T-cell (primary cell): ENCODE measurements at regions not wholly inside any gene's neighbourhood (a gene's known extent, or its start where the extent isn't known, plus 50 kb on each side); places are given as distances from the start of the nearest gene placed in this dataset.

Experiments used
- ATAC-seq, 4 experiments: fragments of 200-7000 bp in 3 of 4; fragments of 150-1000 bp in 1 of 4; cut with Tn5 transposase; replicated peaks in 1 of 4; 1 replicate in 3 of 4; 2 replicates in 1 of 4; pipeline ENCODE4 v1.10.0; 2021; ENCODE audit warnings: moderate library complexity in 3 of 4, mild to moderate bottlenecking in 2 of 4, moderate number of reproducible peaks in 1 of 4
- CTCF ChIA-PET, 2 donors: fragments of 300-600 bp; sonication (Branson Sonifier 250); formaldehyde crosslinking; loops; one replicate each; lab custom pipeline; 2022; ENCODE audit warnings: antibody characterized with exemption in 2 of 2; lab: Charles Lee
- POLR2A ChIA-PET, 2 donors: fragments of 300-600 bp; sonication (Branson Sonifier 250); formaldehyde crosslinking; loops; one replicate each; lab custom pipeline; 2022; ENCODE audit warnings: antibody characterized with exemption in 2 of 2; lab: Charles Lee
- DNase-seq, 35 experiments: peaks; one replicate each; pipeline versions ENCODE4 v3.0.0 to v3.0.0-alpha.2; 2013 to 2023
- H3K27ac ChIP-seq: one replicate; pipeline ENCODE4 v1.5.1; 2013; ENCODE audit warnings: low read length
- H3K27me3 ChIP-seq, 2 experiments: replicated peaks in 1 of 2; 1 replicate in 1 of 2; 2 replicates in 1 of 2; pipeline versions ENCODE4 v1.6.1 to v1.7.0; 2013; ENCODE audit warnings: low read length in 1 of 2, mixed read lengths in 1 of 2; ENCODE audit not compliant: control insufficient read depth in 2 of 2, insufficient read depth in 2 of 2; ENCODE audit errors: extremely low read depth in 1 of 2
- H3K36me3 ChIP-seq, 2 donors: 1 replicate in 1 of 2; 2 replicates in 1 of 2; pipeline versions ENCODE4 v1.6.1 to v1.7.0; 2013; ENCODE audit warnings: low read length in 1 of 2; ENCODE audit not compliant: control insufficient read depth in 2 of 2, insufficient read depth in 1 of 2; ENCODE audit errors: extremely low read depth in 1 of 2
- H3K4me1 ChIP-seq, 2 experiments: 1 replicate in 1 of 2; 2 replicates in 1 of 2; pipeline versions ENCODE4 v1.6.1 to v1.7.0; 2013; ENCODE audit warnings: low read length in 2 of 2, mixed read lengths in 1 of 2; ENCODE audit not compliant: insufficient read depth in 2 of 2, control insufficient read depth in 1 of 2; ENCODE audit errors: extremely low read depth in 1 of 2
- H3K4me3 ChIP-seq, 2 donors: 1 replicate in 1 of 2; 2 replicates in 1 of 2; pipeline versions ENCODE4 v1.5.1 to v1.7.0; 2013; ENCODE audit warnings: mild to moderate bottlenecking in 2 of 2, low read length in 1 of 2, moderate library complexity in 1 of 2; ENCODE audit not compliant: control insufficient read depth in 1 of 2; ENCODE audit errors: extremely low read depth in 1 of 2
- H3K9me3 ChIP-seq: 2 replicates; pipeline ENCODE4 v1.7.0; 2013
- H3K27ac Mint-ChIP-seq, 2 donors: one replicate each; pipeline ENCODE4 v1.8.0; 2020 to 2021; ENCODE audit warnings: mild to moderate bottlenecking in 2 of 2, mixed read lengths in 2 of 2
- H3K27me3 Mint-ChIP-seq, 2 donors: one replicate each; pipeline ENCODE4 v1.8.0; 2021 to 2022; ENCODE audit warnings: mixed read lengths in 2 of 2
- H3K36me3 Mint-ChIP-seq: one replicate; pipeline ENCODE4 v1.8.0; 2021; ENCODE audit warnings: mixed read lengths
- H3K4me1 Mint-ChIP-seq, 3 donors: one replicate each; pipeline ENCODE4 v1.8.0; 2020 to 2022; ENCODE audit warnings: mixed read lengths in 3 of 3, mild to moderate bottlenecking in 1 of 3
- H3K4me3 Mint-ChIP-seq, 3 donors: one replicate each; pipeline ENCODE4 v1.8.0; 2020 to 2022; ENCODE audit warnings: mild to moderate bottlenecking in 3 of 3, mixed read lengths in 3 of 3, moderate library complexity in 3 of 3
- H3K9me3 Mint-ChIP-seq, 3 donors: one replicate each; pipeline ENCODE4 v1.8.0; 2020 to 2022; ENCODE audit warnings: mixed read lengths in 3 of 3
- WGBS: methylation state at CpG from one replicate; pipeline ENCODE4 v1.1.5; 2013; ENCODE audit warnings: missing lambda C conversion rate; ENCODE audit not compliant: insufficient coverage; 5-methylcytosine and 5-hydroxymethylcytosine counted together

GRCh38 chr20:6566821-6567220, 200.7 kb upstream of the BMP2 start:
- H3K9me3 ChIP-seq = no peaks in the 10 kb centered on the region
- H3K27ac ChIP-seq = no peak overlapping the region
- no peaks in the 10 kb centered on the region for H3K27me3 ChIP-seq
- Mint-ChIP-seq H3K9me3 (peaks cover 8 to 24% (median 15%) of the 10 kb centered on the region in 3 donors), H3K4me3 (no peak overlapping the region), H3K27me3 (no peaks in the 10 kb centered on the region), H3K4me1 (no peaks in the 10 kb centered on the region), H3K27ac (no peak overlapping the region), H3K36me3 (no peaks in the 10 kb centered on the region)
- WGBS = no CpG with 5 or more reads among the region's 3 CpGs
- POLR2A ChIA-PET = no interaction called here
- CTCF ChIA-PET = interaction anchor here in 1 of 2 donors (0.5 kb wide), 1 partner anchor 765 kb away, joined by 6 read pairs; no protein-coding TSS in a partner anchor
- H3K4me1 ChIP-seq = no peaks in the 10 kb centered on the region
- H3K4me3 ChIP-seq = no peak overlapping the region
- DNase-seq (no peak), ATAC-seq (no peak)
- H3K36me3 ChIP-seq = no peaks in the 10 kb centered on the region

GRCh38 chr20:6562111-6562510, 205.4 kb upstream of the BMP2 start:
- ChIA-PET POLR2A (no interaction called here), CTCF (no interaction called here)
- ATAC-seq = no peak

GRCh38 chr20:6560978-6561377, 206.5 kb upstream of the BMP2 start:
- H3K4me1 Mint-ChIP-seq = no peaks in the 10 kb centered on the region
- no peak for ATAC-seq
- H3K27me3 Mint-ChIP-seq = no peaks in the 10 kb centered on the region
- peaks cover 2 to 15% (median 3%) of the 10 kb centered on the region in 3 donors for H3K9me3 Mint-ChIP-seq
- H3K9me3 ChIP-seq = no peaks in the 10 kb centered on the region
- H3K36me3 ChIP-seq = no peaks in the 10 kb centered on the region
- 80% methylated on average over 2 of the region's 3 CpGs for WGBS
- no peaks in the 10 kb centered on the region for H3K4me1 ChIP-seq
- H3K27ac Mint-ChIP-seq = no peak overlapping the region
- no peaks in the 10 kb centered on the region for H3K27me3 ChIP-seq
- DNase-seq = no peak
- ChIA-PET CTCF (no interaction called here), POLR2A (no interaction called here)
- no peak overlapping the region for H3K27ac ChIP-seq
- no peak overlapping the region for H3K4me3 Mint-ChIP-seq
- no peak overlapping the region for H3K4me3 ChIP-seq
- no peaks in the 10 kb centered on the region for H3K36me3 Mint-ChIP-seq

More at GRCh38 chr20:6562111-6562510, 205.4 kb upstream of the BMP2 start:
- H3K36me3 ChIP-seq = no peaks in the 10 kb centered on the region
- H3K27me3 ChIP-seq = no peaks in the 10 kb centered on the region
- Mint-ChIP-seq H3K4me1 (no peaks in the 10 kb centered on the region), H3K9me3 (peaks cover 3 to 16% (median 3%) of the 10 kb centered on the region in 3 donors), H3K36me3 (no peaks in the 10 kb centered on the region), H3K4me3 (no peak overlapping the region), H3K27me3 (no peaks in the 10 kb centered on the region), H3K27ac (no peak overlapping the region)
- no peak overlapping the region for H3K4me3 ChIP-seq
- no peaks in the 10 kb centered on the region for H3K9me3 ChIP-seq
- DNase-seq = no peak
- H3K4me1 ChIP-seq = no peaks in the 10 kb centered on the region
- no peak overlapping the region for H3K27ac ChIP-seq
- no CpG with 5 or more reads among the region's 3 CpGs for WGBS

- Mint-ChIP-seq H3K27ac (no peak overlapping the region), H3K4me3 (no peak overlapping the region), H3K4me1 (no peaks in the 10 kb centered on the region), H3K36me3 (no peaks in the 10 kb centered on the region), H3K9me3 (peaks cover 0 to 10% (median 3%) of the 10 kb centered on the region in 3 donors), H3K27me3 (no peaks in the 10 kb centered on the region)
- Histone ChIP-seq H3K36me3 (no peaks in the 10 kb centered on the region), H3K27ac (no peak overlapping the region), H3K4me1 (no peaks in the 10 kb centered on the region), H3K9me3 (no peaks in the 10 kb centered on the region), H3K4me3 (no peak overlapping the region), H3K27me3 (no peaks in the 10 kb centered on the region)
- ATAC-seq = no peak
- CTCF ChIA-PET = no interaction called here
- POLR2A ChIA-PET = no interaction called here
- DNase-seq = no peak
- WGBS = 0% methylated on average over 1 of the region's 4 CpGs
Measured at GRCh38 chr20:6559791-6560190, 207.7 kb upstream of the BMP2 start.

GRCh38 chr20:6558341-6558740, 209.1 kb upstream of the BMP2 start:
- no peaks in the 10 kb centered on the region for H3K27me3 Mint-ChIP-seq
- DNase-seq (no peak), ATAC-seq (no peak)
- ChIA-PET POLR2A (no interaction called here), CTCF (no interaction called here)
- Histone ChIP-seq H3K4me1 (no peaks in the 10 kb centered on the region), H3K27ac (no peak overlapping the region), H3K36me3 (no peaks in the 10 kb centered on the region), H3K9me3 (no peaks in the 10 kb centered on the region), H3K27me3 (no peaks in the 10 kb centered on the region), H3K4me3 (no peak overlapping the region)
- no CpG with 5 or more reads among the region's 2 CpGs for WGBS
- no peaks in the 10 kb centered on the region for H3K4me1 Mint-ChIP-seq
- peaks cover 0 to 12% (median 3%) of the 10 kb centered on the region in 3 donors for H3K9me3 Mint-ChIP-seq
- no peaks in the 10 kb centered on the region for H3K36me3 Mint-ChIP-seq
- no peak overlapping the region for H3K27ac Mint-ChIP-seq
- H3K4me3 Mint-ChIP-seq = no peak overlapping the region

GRCh38 chr20:6533761-6534479, 233.6 kb upstream of the BMP2 start:
- POLR2A ChIA-PET = interaction anchor here in 1 of 2 donors (0.7 kb wide), 1 partner anchor 61 kb away, joined by 3 read pairs; no protein-coding TSS in a partner anchor
- H3K9me3 Mint-ChIP-seq = peaks cover 12 to 28% (median 14%) of the 10 kb centered on the region in 3 donors
- Histone ChIP-seq H3K4me1 (no peaks in the 10 kb centered on the region), H3K27me3 (no peaks in the 10 kb centered on the region), H3K36me3 (no peaks in the 10 kb centered on the region), H3K27ac (no peak overlapping the region), H3K4me3 (no peak overlapping the region), H3K9me3 (no peaks in the 10 kb centered on the region)
- CTCF ChIA-PET = no interaction called here
- no peaks in the 10 kb centered on the region for H3K36me3 Mint-ChIP-seq
- no peaks in the 10 kb centered on the region for H3K27me3 Mint-ChIP-seq
- DNase-seq = no peak
- no peak overlapping the region for H3K27ac Mint-ChIP-seq
- no peak overlapping the region for H3K4me3 Mint-ChIP-seq
- WGBS = 96% methylated on average over 7 of the region's 17 CpGs
- no peak for ATAC-seq
- no peaks in the 10 kb centered on the region for H3K4me1 Mint-ChIP-seq
